ENCODE measurements at regions not wholly inside any gene's neighbourhood (a gene's known extent, or its start where the extent isn't known, plus 50 kb on each side); places are given as distances from the start of the nearest gene placed in this dataset.

GRCh38 chr18:39311111-39311712, 1745.6 kb upstream of the CELF4 start:
- TF ChIP-seq CTCF (conservative IDR thresholded peaks at IDR 0.05; ENCODE audit: low read length) (no peak), EZH2phosphoT487 (IDR thresholded peaks at IDR 0.05; ENCODE audit: borderline replicate concordance, low read depth, low read length) (no peak)
